K562 (cell line): ENCODE measurements at regions not wholly inside any gene's neighbourhood (a gene's known extent, or its start where the extent isn't known, plus 50 kb on each side); places are given as distances from the start of the nearest gene placed in this dataset.

Experiments
- ATAC-seq: fragments of 200-7000 bp; cut with Tn5 transposase; 3 replicates; pipeline ENCODE4 v1.9.1; 2020; ENCODE audit warnings: moderate library complexity
- BruUV-seq: library from RNA; stranded (reverse); fragments of 400-500 nt; replicated peaks from 2 replicates; lab custom pipeline; 2021; lab: Mats Ljungman, UMichigan
- CTCF ChIA-PET: fragments of 300-600 bp; formaldehyde crosslinking; extraction: SDS; loops from one replicate; lab custom pipeline; 2021; ENCODE audit warnings: low intra/inter-chr PET ratio; lab: Yijun Ruan, JAX
- POLR2A ChIA-PET: fragments of 300-600, 350-650 bp; sonication (Branson Sonifier 250); formaldehyde crosslinking; extraction: SDS; loops from one replicate; lab custom pipeline; 2021; ENCODE audit warnings: antibody characterized with exemption, inconsistent platforms; lab: Yijun Ruan, JAX
- DNase-seq, 4 experiments: peaks; one replicate each; pipeline versions ENCODE4 v3.0.0 to v3.0.0-alpha.2; 2011 to 2018; ENCODE audit warnings: low spot score in 3 of 4, mixed read lengths in 3 of 4; ENCODE audit errors: extremely low read depth in 1 of 4
- FAIRE-seq: peaks from 2 replicates; lab custom pipeline; 2011; peaks lifted over from hg19 to GRCh38; lab: Jason Lieb, UNC
- H2AFZ ChIP-seq: 2 replicates; pipeline ENCODE4 v1.6.0; 2011; ENCODE audit warnings: low read depth, low read length, control low read depth, inconsistent platforms
- H3K27ac ChIP-seq: fragments of 200-600 bp; 3 replicates; pipeline ENCODE4 v1.8.0; 2011; ENCODE audit warnings: low read depth, mild to moderate bottlenecking, control low read depth, inconsistent platforms, low read length, moderate library complexity, mixed read lengths; ENCODE audit errors: extremely low read depth
- H3K27me3 ChIP-seq, 2 experiments: fragments of 300-600 bp in 1 of 2; 2 replicates in 1 of 2; 3 replicates in 1 of 2; pipeline versions ENCODE4 v1.6.0 to v1.8.0; 2011; ENCODE audit warnings: inconsistent platforms in 2 of 2, low read length in 2 of 2, mild to moderate bottlenecking in 1 of 2, mixed read lengths in 1 of 2, moderate library complexity in 1 of 2; ENCODE audit not compliant: control insufficient read depth in 2 of 2, insufficient read depth in 2 of 2
- H3K36me3 ChIP-seq: fragments of 300-600 bp; 3 replicates; pipeline ENCODE4 v1.8.0; 2011; ENCODE audit warnings: mild to moderate bottlenecking, low read length, inconsistent platforms; ENCODE audit not compliant: control insufficient read depth, insufficient read depth
- H3K4me1 ChIP-seq, 2 experiments: fragments of 200-600 bp in 1 of 2; replicated peaks in 1 of 2; 2 replicates in 1 of 2; 3 replicates in 1 of 2; pipeline versions ENCODE4 v1.5.1 to v1.8.0; 2011; ENCODE audit warnings: inconsistent platforms in 2 of 2, low read length in 2 of 2, mild to moderate bottlenecking in 1 of 2, mixed read lengths in 1 of 2, moderate library complexity in 1 of 2; ENCODE audit not compliant: control insufficient read depth in 2 of 2, insufficient read depth in 2 of 2
- H3K4me2 ChIP-seq: 2 replicates; pipeline ENCODE4 v1.6.1; 2011; ENCODE audit warnings: low read length, control low read depth, inconsistent platforms, mixed read lengths; ENCODE audit not compliant: insufficient read depth
- H3K4me3 ChIP-seq: fragments of 200-600 bp; sonication (generic), shearing (Covaris generic); 2 replicates; pipeline ENCODE4 v1.5.1; 2016; ENCODE audit warnings: control low read depth, inconsistent platforms
- H3K79me2 ChIP-seq: fragments of 200-600 bp; 3 replicates; pipeline ENCODE4 v1.8.0; 2011; ENCODE audit warnings: low read length, inconsistent platforms; ENCODE audit not compliant: control insufficient read depth, insufficient read depth
- H3K9ac ChIP-seq, 2 experiments: 2 replicates each; pipeline versions ENCODE4 v1.6.0 to v1.6.1; 2011; ENCODE audit warnings: low read depth in 2 of 2, low read length in 2 of 2, control low read depth in 1 of 2, inconsistent platforms in 1 of 2, mild to moderate bottlenecking in 1 of 2, mixed read lengths in 1 of 2; ENCODE audit not compliant: insufficient read depth in 1 of 2
- H3K9me1 ChIP-seq: one replicate; pipeline ENCODE4 v1.6.0; 2011; ENCODE audit warnings: inconsistent platforms, mild to moderate bottlenecking, low read length, moderate library complexity; ENCODE audit not compliant: control insufficient read depth, insufficient read depth
- H3K9me3 ChIP-seq: replicated peaks from 2 replicates; pipeline ENCODE4 v1.5.1; 2011; ENCODE audit warnings: low read depth, low read length, inconsistent platforms; ENCODE audit not compliant: control insufficient read depth, insufficient read depth
- H4K20me1 ChIP-seq: replicated peaks from 2 replicates; pipeline ENCODE4 v1.6.1; 2011; ENCODE audit warnings: low read length, inconsistent platforms, mixed read lengths; ENCODE audit not compliant: control insufficient read depth, insufficient read depth
- HDAC8 ChIP-seq: fragments of 450-650 bp; IDR thresholded peaks from 2 replicates; pipeline ENCODE4 v1.6.1; 2016; ENCODE audit warnings: mild to moderate bottlenecking, missing genetic modification characterization, moderate library complexity, missing compliant biosample characterization
- HMG20A ChIP-seq: fragments of 450-650 bp; formaldehyde crosslinking; conservative IDR thresholded peaks from 2 replicates; pipeline ENCODE4 v1.4.0; 2020; ENCODE audit warnings: mild to moderate bottlenecking, mixed read lengths
- PHF21A ChIP-seq: fragments of 450-650 bp; IDR thresholded peaks from 2 replicates; pipeline ENCODE4 v1.6.1; 2017; ENCODE audit warnings: low read depth, borderline replicate concordance
- SMAD3 ChIP-seq: fragments of 450-650 bp; formaldehyde crosslinking; conservative IDR thresholded peaks from 2 replicates; pipeline ENCODE4 v1.4.0; 2020; ENCODE audit warnings: mild to moderate bottlenecking
- TARDBP ChIP-seq: fragments of 450-650 bp; IDR thresholded peaks from 2 replicates; pipeline ENCODE4 v1.6.1; 2016
- ZNF24 ChIP-seq: fragments of 450-650 bp; IDR thresholded peaks from 2 replicates; pipeline ENCODE4 v1.6.1; 2016
- ZNF311 ChIP-seq: fragments of 250-450 bp; sonication (Bioruptor Pico); IDR thresholded peaks from 2 replicates; pipeline ENCODE4 v1.4.0; 2020; ENCODE audit warnings: mild to moderate bottlenecking, moderate library complexity
- ZNF41 ChIP-seq: fragments of 250-450 bp; sonication (Bioruptor Pico); conservative IDR thresholded peaks from 2 replicates; pipeline ENCODE4 v1.4.0; 2020; ENCODE audit warnings: mild to moderate bottlenecking
- WGBS: fragments of 100-300 bp; shearing (Covaris generic); methylation state at CpG from one replicate; pipeline ENCODE4 v1.1.6; 2016; ENCODE audit warnings: low coverage, mixed read lengths; ENCODE audit not compliant: insufficient coverage; ENCODE audit errors: missing lambda C conversion rate; 5-methylcytosine and 5-hydroxymethylcytosine counted together
- in situ Hi-C: fragments of 300-500 bp; cut with MboI; formaldehyde crosslinking; loops from 4 replicates; pipeline ENCODE4 v1.15.0; 2018; ENCODE audit warnings: inconsistent platforms, mixed read lengths
- intact Hi-C: fragments of 100-400 bp; cut with micrococcal nuclease; formaldehyde crosslinking; loops from 2 replicates; pipeline ENCODE4 v1.14.2; 2022
- TF ChIP-seq, protein P1 (sequence below): sonication (generic); formaldehyde crosslinking; IDR thresholded peaks from 2 replicates; pipeline ENCODE4 v1.8.1; 2023; ENCODE audit warnings: mild to moderate bottlenecking, missing genetic modification reagents
- TF ChIP-seq, protein P2 (sequence below): sonication (generic); formaldehyde crosslinking; IDR thresholded peaks from 2 replicates; pipeline ENCODE4 v1.8.1; 2023; ENCODE audit warnings: mild to moderate bottlenecking, missing genetic modification reagents

DNA sequence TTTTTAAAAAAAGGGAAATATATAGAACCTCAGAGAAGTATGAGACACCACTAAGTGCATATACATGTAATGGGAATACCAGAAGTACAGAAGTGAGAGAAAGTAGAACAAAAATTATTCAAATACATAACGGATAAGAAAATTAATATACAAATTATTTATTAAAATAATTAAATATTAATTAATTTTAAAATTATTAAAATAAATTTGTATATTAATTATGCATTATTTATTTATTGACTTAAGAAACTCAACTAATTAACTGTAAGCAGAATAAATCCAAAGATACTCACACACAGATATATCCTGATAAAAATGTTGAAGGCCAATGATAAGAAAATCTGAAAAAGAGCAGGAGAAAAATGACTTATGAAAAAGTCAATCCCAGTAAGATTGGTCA is 1333.5 kb upstream of the CELF2 start:
- DNase-seq (no peak), ATAC-seq (no peak), FAIRE-seq (no peak)
- no peak overlapping the region for H3K9ac ChIP-seq
- intact Hi-C loops (no loop called here), in situ Hi-C loops (no loop called here)
- no peaks in the 10 kb centered on the region for H3K9me1 ChIP-seq
- no peak for TF ChIP-seq PHF21A
- TF ChIP-seq HDAC8 (tag), result no peak
- no peak for TF ChIP-seq HMG20A (CRISPR knock-in tag)
- no peak for TF ChIP-seq ZNF311
- TF ChIP-seq, protein P1, sequence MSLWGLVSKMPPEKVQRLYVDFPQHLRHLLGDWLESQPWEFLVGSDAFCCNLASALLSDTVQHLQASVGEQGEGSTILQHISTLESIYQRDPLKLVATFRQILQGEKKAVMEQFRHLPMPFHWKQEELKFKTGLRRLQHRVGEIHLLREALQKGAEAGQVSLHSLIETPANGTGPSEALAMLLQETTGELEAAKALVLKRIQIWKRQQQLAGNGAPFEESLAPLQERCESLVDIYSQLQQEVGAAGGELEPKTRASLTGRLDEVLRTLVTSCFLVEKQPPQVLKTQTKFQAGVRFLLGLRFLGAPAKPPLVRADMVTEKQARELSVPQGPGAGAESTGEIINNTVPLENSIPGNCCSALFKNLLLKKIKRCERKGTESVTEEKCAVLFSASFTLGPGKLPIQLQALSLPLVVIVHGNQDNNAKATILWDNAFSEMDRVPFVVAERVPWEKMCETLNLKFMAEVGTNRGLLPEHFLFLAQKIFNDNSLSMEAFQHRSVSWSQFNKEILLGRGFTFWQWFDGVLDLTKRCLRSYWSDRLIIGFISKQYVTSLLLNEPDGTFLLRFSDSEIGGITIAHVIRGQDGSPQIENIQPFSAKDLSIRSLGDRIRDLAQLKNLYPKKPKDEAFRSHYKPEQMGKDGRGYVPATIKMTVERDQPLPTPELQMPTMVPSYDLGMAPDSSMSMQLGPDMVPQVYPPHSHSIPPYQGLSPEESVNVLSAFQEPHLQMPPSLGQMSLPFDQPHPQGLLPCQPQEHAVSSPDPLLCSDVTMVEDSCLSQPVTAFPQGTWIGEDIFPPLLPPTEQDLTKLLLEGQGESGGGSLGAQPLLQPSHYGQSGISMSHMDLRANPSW, result no peak
- TF ChIP-seq ZNF24, result no peak
- TF ChIP-seq, protein P2, sequence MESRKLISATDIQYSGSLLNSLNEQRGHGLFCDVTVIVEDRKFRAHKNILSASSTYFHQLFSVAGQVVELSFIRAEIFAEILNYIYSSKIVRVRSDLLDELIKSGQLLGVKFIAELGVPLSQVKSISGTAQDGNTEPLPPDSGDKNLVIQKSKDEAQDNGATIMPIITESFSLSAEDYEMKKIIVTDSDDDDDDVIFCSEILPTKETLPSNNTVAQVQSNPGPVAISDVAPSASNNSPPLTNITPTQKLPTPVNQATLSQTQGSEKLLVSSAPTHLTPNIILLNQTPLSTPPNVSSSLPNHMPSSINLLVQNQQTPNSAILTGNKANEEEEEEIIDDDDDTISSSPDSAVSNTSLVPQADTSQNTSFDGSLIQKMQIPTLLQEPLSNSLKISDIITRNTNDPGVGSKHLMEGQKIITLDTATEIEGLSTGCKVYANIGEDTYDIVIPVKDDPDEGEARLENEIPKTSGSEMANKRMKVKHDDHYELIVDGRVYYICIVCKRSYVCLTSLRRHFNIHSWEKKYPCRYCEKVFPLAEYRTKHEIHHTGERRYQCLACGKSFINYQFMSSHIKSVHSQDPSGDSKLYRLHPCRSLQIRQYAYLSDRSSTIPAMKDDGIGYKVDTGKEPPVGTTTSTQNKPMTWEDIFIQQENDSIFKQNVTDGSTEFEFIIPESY (CRISPR knock-in tag), result no peak
- no peak for TF ChIP-seq ZNF41
- no peak for TF ChIP-seq TARDBP
- no peak for TF ChIP-seq SMAD3 (CRISPR knock-in tag)
- H3K4me3 ChIP-seq, result no peak overlapping the region
- H3K27me3 ChIP-seq, result no peaks in the 10 kb centered on the region
- CTCF ChIA-PET, result no interaction called here
- no peaks in the 10 kb centered on the region for H3K4me1 ChIP-seq
- WGBS, result 13% methylated on average over 1 of the region's 1 CpG
- H4K20me1 ChIP-seq, result no peaks in the 10 kb centered on the region
- H3K27ac ChIP-seq, result no peak overlapping the region
- no peak overlapping the region for H3K4me2 ChIP-seq
- no peaks in the 10 kb centered on the region for H3K36me3 ChIP-seq
- no peak overlapping the region for H2AFZ ChIP-seq
- no peaks in the 10 kb centered on the region for H3K9me3 ChIP-seq
- POLR2A ChIA-PET, result no interaction called here
- no peaks in the 10 kb centered on the region for H3K79me2 ChIP-seq
- no TSS peak for BruUV-seq
